Kidney (tissue), 13 donors: ENCODE measurements at regions not wholly inside any gene's neighbourhood (a gene's known extent, or its start where the extent isn't known, plus 50 kb on each side); places are given as distances from the start of the nearest gene placed in this dataset.

Source experiments
- DNase-seq, 5 donors: peaks; one replicate each; pipeline ENCODE4 v3.0.0-alpha.2; 2013 to 2020
- FAIRE-seq: peaks from 2 replicates; lab custom pipeline; 2012; peaks lifted over from hg19 to GRCh38; lab: Jason Lieb, UNC
- H3K27ac ChIP-seq, 2 donors: one replicate each; pipeline ENCODE4 v1.7.0; 2013; ENCODE audit warnings: low read depth in 2 of 2, low read length in 2 of 2, inconsistent platforms in 1 of 2
- H3K27me3 ChIP-seq: one replicate; pipeline ENCODE4 v1.7.1; 2013; ENCODE audit warnings: low read length, inconsistent platforms; ENCODE audit not compliant: control insufficient read depth, insufficient read depth
- H3K36me3 ChIP-seq, 3 donors: one replicate each; pipeline versions ENCODE4 v1.7.0 to v1.7.1; 2013; ENCODE audit warnings: low read length in 3 of 3, control low read depth in 1 of 3, inconsistent platforms in 1 of 3; ENCODE audit not compliant: insufficient read depth in 3 of 3, control insufficient read depth in 2 of 3
- H3K4me1 ChIP-seq, 3 donors: one replicate each; pipeline versions ENCODE4 v1.7.0 to v1.7.1; 2013; ENCODE audit warnings: low read length in 3 of 3, inconsistent platforms in 1 of 3, low read depth in 1 of 3; ENCODE audit not compliant: control insufficient read depth in 2 of 3, insufficient read depth in 2 of 3
- H3K4me3 ChIP-seq, 3 donors: one replicate each; pipeline versions ENCODE4 v1.7.0 to v1.8.1; 2013; ENCODE audit warnings: low read length in 3 of 3, control low read depth in 1 of 3, inconsistent platforms in 1 of 3
- H3K9ac ChIP-seq, 3 donors: one replicate each; pipeline versions ENCODE4 v1.7.0 to v1.7.1; 2013; ENCODE audit warnings: low read length in 3 of 3, control low read depth in 1 of 3, inconsistent platforms in 1 of 3
- H3K9me3 ChIP-seq, 3 donors: one replicate each; pipeline versions ENCODE4 v1.7.0 to v1.7.1; 2013; ENCODE audit warnings: low read length in 3 of 3, control low read depth in 1 of 3, inconsistent platforms in 1 of 3; ENCODE audit not compliant: control insufficient read depth in 2 of 3, insufficient read depth in 1 of 3
- CTCF ChIP-seq: IDR thresholded peaks from 3 replicates; pipeline ENCODE4 v1.5.1; 2012; ENCODE audit warnings: mild to moderate bottlenecking, moderate library complexity, borderline replicate concordance; ENCODE audit not compliant: insufficient read depth; ENCODE audit errors: extremely low read depth
- intact Hi-C: fragments of 100-400 bp; cut with DNase I; formaldehyde crosslinking; loops from one replicate; pipeline ENCODE4 v1.11.1; 2022
- donor health status: control.
- donor health status: control.
- donor health status: control.
- donor health status: control.
- donor health status: control.
- donor health status: DM: yes; HTN: yes; CAD: no.
- donor health status: Normal renal cell carcinoma (clear cell type).

GRCh38 chr1:239805851-239806772 lies 285.6 kb upstream of the FMN2 start:
- Histone ChIP-seq H3K9me3 (no peaks in the 10 kb centered on the region), H3K4me1 (no peaks in the 10 kb centered on the region), H3K27me3 (no peaks in the 10 kb centered on the region), H3K4me3 (no peak overlapping the region), H3K36me3 (no peaks in the 10 kb centered on the region), H3K9ac (no peak overlapping the region), H3K27ac (no peak overlapping the region)
- TF ChIP-seq CTCF = no peak
- FAIRE-seq (no peak), DNase-seq (no peak)
- intact Hi-C loops = no loop called here

DNA sequence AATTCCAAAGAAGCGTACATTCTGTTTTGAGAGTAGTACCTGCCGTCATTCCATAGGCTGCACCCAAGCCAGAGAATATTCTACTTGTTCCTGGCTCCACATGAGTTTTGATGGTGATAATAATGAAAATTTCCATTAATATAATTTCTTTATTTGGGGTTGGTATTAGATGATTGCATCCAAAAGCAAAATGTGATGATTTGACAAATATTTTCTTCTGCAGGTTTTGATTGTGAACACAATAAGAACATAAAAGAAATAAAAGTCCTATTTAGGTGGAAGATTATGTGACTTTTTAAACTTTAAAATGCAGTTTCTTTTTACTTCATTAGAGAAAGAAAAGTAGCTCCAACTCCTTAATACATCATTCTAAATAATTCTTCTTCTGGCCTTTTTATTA lies 284.8 kb upstream of the FMN2 start:
- FAIRE-seq = no peak
- no peak overlapping the region for H3K9ac ChIP-seq
- H3K9me3 ChIP-seq = no peaks in the 10 kb centered on the region
- DNase-seq = no peak
- H3K4me3 ChIP-seq = no peak overlapping the region
- TF ChIP-seq CTCF = no peak
- H3K36me3 ChIP-seq = no peaks in the 10 kb centered on the region
- H3K27ac ChIP-seq = no peak overlapping the region
- intact Hi-C loops = no loop called here
- no peaks in the 10 kb centered on the region for H3K27me3 ChIP-seq
- no peaks in the 10 kb centered on the region for H3K4me1 ChIP-seq

DNA sequence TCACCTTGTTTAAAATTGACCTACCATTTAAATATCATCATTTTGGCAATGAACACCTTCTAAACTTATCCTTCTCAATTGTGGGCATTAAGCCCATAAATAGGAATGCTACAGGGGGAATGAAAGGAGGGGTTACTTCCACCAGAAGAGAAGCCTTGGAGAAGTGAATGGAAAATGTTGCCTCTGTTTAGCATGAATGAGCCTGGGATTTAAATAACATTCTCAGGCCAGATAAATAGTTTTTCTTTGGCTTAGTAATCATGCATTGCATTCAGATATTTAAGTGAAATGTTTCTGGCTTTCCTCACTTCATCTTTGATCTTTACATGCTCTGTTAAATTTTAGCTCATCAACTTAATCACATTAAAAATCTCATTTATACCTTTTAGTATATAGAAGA lies 284.3 kb upstream of the FMN2 start:
- Histone ChIP-seq H3K4me1 (no peaks in the 10 kb centered on the region), H3K36me3 (no peaks in the 10 kb centered on the region), H3K9me3 (no peaks in the 10 kb centered on the region), H3K27ac (no peak overlapping the region), H3K27me3 (no peaks in the 10 kb centered on the region), H3K4me3 (no peak overlapping the region), H3K9ac (no peak overlapping the region)
- DNase-seq (peak in 1 of 5 donors; percentile 13), FAIRE-seq (no peak)
- intact Hi-C loops = no loop called here
- no peak for TF ChIP-seq CTCF
